ENCODE measurements at regions not wholly inside any gene's neighbourhood (a gene's known extent, or its start where the extent isn't known, plus 50 kb on each side); places are given as distances from the start of the nearest gene placed in this dataset.
"Not testable (repeated sequence)": the region's sequence is repeated elsewhere in the genome, so short reads cannot be mapped to it uniquely, and the experiment has no call there.

- DNase-seq: not testable (repeated sequence)
Observed at GRCh38 chr5:177857642-177858200, 75.0 kb upstream of the FAM153A start.

- DNase-seq: not testable (repeated sequence)
Observed at GRCh38 chr5:177856474-177856873, 73.8 kb upstream of the FAM153A start.

DNA sequence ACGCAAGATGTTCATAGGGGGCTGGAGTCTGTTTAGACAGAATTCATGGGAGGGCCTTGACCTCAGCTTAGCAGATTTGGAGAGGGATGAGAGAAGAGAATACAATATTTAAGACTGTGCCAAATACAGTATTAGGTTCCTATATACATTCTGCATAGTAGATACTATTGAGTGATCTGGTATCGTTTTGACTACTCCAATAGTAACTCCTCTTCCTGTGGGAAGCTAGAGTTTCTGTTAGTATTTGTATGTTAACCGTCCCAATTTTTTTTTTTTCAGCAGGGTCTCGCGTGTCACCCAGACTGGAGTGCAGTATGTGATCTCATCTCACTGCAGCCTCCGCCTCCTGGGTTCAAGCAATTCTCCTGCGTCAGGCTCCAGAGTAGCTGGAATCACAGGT, 65.2 kb upstream of the FAM153A start:
- not testable (repeated sequence) for DNase-seq

DNA sequence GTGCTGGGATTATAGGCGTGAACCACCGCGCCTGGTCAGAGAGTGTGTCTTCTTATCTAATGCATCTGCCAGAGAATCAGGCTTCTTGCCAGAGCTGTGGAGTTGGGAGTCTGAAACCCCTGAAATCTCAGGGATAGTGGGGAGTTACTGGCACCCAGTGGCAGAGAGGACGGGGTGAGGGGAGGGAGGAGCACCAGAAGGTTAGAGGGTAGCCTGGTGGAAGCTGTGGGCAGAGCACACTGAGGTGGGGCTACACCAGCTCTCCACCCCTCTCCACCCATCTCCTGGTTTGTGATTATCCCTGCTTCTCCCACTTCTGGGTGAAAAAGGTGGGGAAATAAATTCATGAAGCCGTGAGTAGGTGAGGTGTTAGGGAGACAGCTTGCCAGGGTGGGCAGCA, 63.9 kb upstream of the FAM153A start:
- not testable (repeated sequence) for DNase-seq

DNA sequence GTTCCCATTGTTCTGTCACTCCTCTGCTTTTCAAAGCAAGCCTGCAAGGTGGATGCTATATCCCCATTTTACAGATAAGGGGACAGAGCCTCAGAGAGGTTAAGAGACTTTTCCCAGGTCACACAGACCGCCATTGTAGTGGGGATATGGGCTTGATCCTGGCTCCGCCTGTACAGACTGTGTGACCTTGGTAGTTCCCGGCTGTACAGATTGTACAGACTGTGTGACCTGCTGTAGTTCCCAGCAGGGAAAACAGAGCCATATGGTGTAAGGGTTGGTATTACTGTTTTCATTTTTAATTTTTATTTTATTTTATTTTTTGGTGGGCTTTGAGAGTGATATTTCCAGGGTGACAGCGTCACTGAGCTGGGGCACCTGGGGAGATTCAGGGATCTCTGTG, 63.2 kb upstream of the FAM153A start:
- DNase-seq: not testable (repeated sequence)

DNA sequence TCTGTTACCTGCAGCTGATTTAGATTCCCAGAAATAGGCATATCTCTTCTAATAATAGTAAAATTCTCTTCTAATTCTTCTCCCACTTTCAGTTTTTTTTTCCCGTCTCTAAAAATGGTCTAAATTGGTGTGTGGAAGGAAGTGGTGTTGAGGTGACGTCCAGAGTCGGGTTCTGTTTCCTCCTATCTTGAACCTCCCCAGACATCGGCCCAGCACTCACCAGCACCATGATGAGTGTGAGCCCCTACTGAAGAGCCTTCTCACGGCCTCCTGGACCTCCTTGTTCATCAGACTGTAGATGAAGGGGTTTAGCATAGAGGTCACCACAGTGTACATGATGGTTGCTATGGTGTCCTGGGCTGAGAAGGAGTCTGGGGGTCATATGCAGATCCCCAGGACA, 53.5 kb upstream of the FAM153A start:
- not testable (repeated sequence) for DNase-seq

Measured in stimulated activated CD4-positive, alpha-beta T cell treated with anti-CD3 and anti-CD28 coated beads, Interleukin-4, amount 100 ng/mL, for 1 hour (primary cell).